ENCODE measurements at regions not wholly inside any gene's neighbourhood (a gene's known extent, or its start where the extent isn't known, plus 50 kb on each side); places are given as distances from the start of the nearest gene placed in this dataset.

- no peak for ATAC-seq
Measured at GRCh38 chr14:105806568-105806967, 280.2 kb downstream of the TMEM121 start.

GRCh38 chr14:105817971-105818711 lies 291.8 kb downstream of the TMEM121 start:
- peak; percentile 74 for ATAC-seq

GRCh38 chr14:105818712-105819005 lies 292.3 kb downstream of the TMEM121 start:
- ATAC-seq: no peak

GRCh38 chr14:105830171-105830570 lies 303.8 kb downstream of the TMEM121 start:
- ATAC-seq: no peak

- no peak for ATAC-seq
Measured at GRCh38 chr14:105836160-105836559, 309.8 kb downstream of the TMEM121 start.

GRCh38 chr14:105836730-105837129 lies 310.3 kb downstream of the TMEM121 start:
- no peak for ATAC-seq

- no peak for ATAC-seq
Measured at GRCh38 chr14:105837349-105838063, 311.1 kb downstream of the TMEM121 start.

GRCh38 chr14:105838107-105838506 lies 311.7 kb downstream of the TMEM121 start:
- ATAC-seq: no peak

GRCh38 chr14:105838591-105839424 lies 312.4 kb downstream of the TMEM121 start:
- no peak for ATAC-seq

GRCh38 chr14:105839425-105840265 lies 313.3 kb downstream of the TMEM121 start:
- ATAC-seq: no peak

GRCh38 chr14:105840266-105841021 lies 314.1 kb downstream of the TMEM121 start:
- ATAC-seq: no peak

- no peak for ATAC-seq
Measured at GRCh38 chr14:105841022-105842009, 314.9 kb downstream of the TMEM121 start.

- ATAC-seq: no peak
Measured at GRCh38 chr14:105842105-105842504, 315.7 kb downstream of the TMEM121 start.

- ATAC-seq: no peak
Measured at GRCh38 chr14:105843444-105844046, 317.2 kb downstream of the TMEM121 start.

GRCh38 chr14:105844047-105844630 lies 317.8 kb downstream of the TMEM121 start:
- no peak for ATAC-seq

GRCh38 chr14:105844810-105845724 lies 318.7 kb downstream of the TMEM121 start:
- ATAC-seq: no peak

GRCh38 chr14:105845725-105846309 lies 319.4 kb downstream of the TMEM121 start:
- ATAC-seq: no peak

- no peak for ATAC-seq
Measured at GRCh38 chr14:105846312-105846711, 319.9 kb downstream of the TMEM121 start.
